HG02870 (cell line): ENCODE measurements at regions not wholly inside any gene's neighbourhood (a gene's known extent, or its start where the extent isn't known, plus 50 kb on each side); places are given as distances from the start of the nearest gene placed in this dataset.
"Not testable (repeated sequence)": the region's sequence is repeated elsewhere in the genome, so short reads cannot be mapped to it uniquely, and the experiment has no call there.

Experiments
- ATAC-seq: cut with Tn5 transposase; IDR thresholded peaks from one replicate; pipeline ENCODE4 v1.9.1; 2021; ENCODE audit warnings: mild to moderate bottlenecking, moderate library complexity; ENCODE audit not compliant: unreplicated experiment

GRCh38 chr10:71015674-71016073 lies 127.3 kb upstream of the PCBD1 start:
- ATAC-seq, result no peak

- ATAC-seq, result not testable (repeated sequence)
Observed at GRCh38 chr10:71020061-71020460, 131.7 kb upstream of the PCBD1 start.

- ATAC-seq, result no peak
Observed at GRCh38 chr10:71021402-71021801, 133.0 kb upstream of the PCBD1 start.

GRCh38 chr10:71023704-71024283 lies 135.4 kb upstream of the PCBD1 start:
- no peak for ATAC-seq

GRCh38 chr10:71024490-71024889 lies 136.1 kb upstream of the PCBD1 start:
- ATAC-seq, result no peak

- ATAC-seq, result no peak
Observed at GRCh38 chr10:71025535-71025934, 137.2 kb upstream of the PCBD1 start.

GRCh38 chr10:71028066-71028465 lies 139.7 kb upstream of the PCBD1 start:
- ATAC-seq, result no peak

- no peak for ATAC-seq
Observed at GRCh38 chr10:71029411-71029892, 141.1 kb upstream of the PCBD1 start.

- no peak for ATAC-seq
Observed at GRCh38 chr10:71029907-71030306, 141.5 kb upstream of the PCBD1 start.

- no peak for ATAC-seq
Observed at GRCh38 chr10:71031026-71031425, 142.7 kb upstream of the PCBD1 start.

- no peak for ATAC-seq
Observed at GRCh38 chr10:71031603-71032002, 143.2 kb upstream of the PCBD1 start.

GRCh38 chr10:71032887-71033286 lies 144.5 kb upstream of the PCBD1 start:
- ATAC-seq, result no peak

GRCh38 chr10:71033396-71033980 lies 145.1 kb upstream of the PCBD1 start:
- ATAC-seq, result no peak

GRCh38 chr10:71035511-71036296 lies 147.3 kb upstream of the PCBD1 start:
- no peak for ATAC-seq

GRCh38 chr10:71036297-71036966 lies 148.1 kb upstream of the PCBD1 start:
- ATAC-seq, result no peak

- ATAC-seq, result no peak
Observed at GRCh38 chr10:71038091-71038633, 149.8 kb upstream of the PCBD1 start.

- no peak for ATAC-seq
Observed at GRCh38 chr10:71038921-71039320, 150.6 kb upstream of the PCBD1 start.

GRCh38 chr10:71039551-71039950 lies 151.2 kb upstream of the PCBD1 start:
- ATAC-seq, result no peak

GRCh38 chr10:71040343-71040742 lies 152.0 kb upstream of the PCBD1 start:
- ATAC-seq, result no peak

- ATAC-seq, result no peak
Observed at GRCh38 chr10:71040846-71041605, 152.7 kb upstream of the PCBD1 start.

- no peak for ATAC-seq
Observed at GRCh38 chr10:71042216-71042615, 153.9 kb upstream of the PCBD1 start.
